Type B pancreatic cell (in vitro differentiated cells): ENCODE measurements at regions not wholly inside any gene's neighbourhood (a gene's known extent, or its start where the extent isn't known, plus 50 kb on each side); places are given as distances from the start of the nearest gene placed in this dataset.
"Not testable (repeated sequence)": the region's sequence is repeated elsewhere in the genome, so short reads cannot be mapped to it uniquely, and the experiment has no call there.

Experiments
- DNase-seq: peaks from one replicate; pipeline ENCODE4 v3.0.0; 2021; ENCODE audit warnings: mixed read lengths; ENCODE audit not compliant: unreplicated experiment; ENCODE audit errors: extremely low spot score
- H3K27ac Mint-ChIP-seq: 2 replicates; pipeline ENCODE4 v1.8.0; 2021; ENCODE audit warnings: mild to moderate bottlenecking, mixed read lengths
- H3K27me3 Mint-ChIP-seq: 2 replicates; pipeline ENCODE4 v1.8.0; 2021; ENCODE audit warnings: mixed read lengths
- H3K36me3 Mint-ChIP-seq: 2 replicates; pipeline ENCODE4 v1.8.0; 2021; ENCODE audit warnings: mixed read lengths
- H3K4me1 Mint-ChIP-seq: one replicate; pipeline ENCODE4 v1.8.0; 2021; ENCODE audit warnings: mixed read lengths; ENCODE audit not compliant: unreplicated experiment
- H3K4me3 Mint-ChIP-seq: 2 replicates; pipeline ENCODE4 v1.8.0; 2021; ENCODE audit warnings: mild to moderate bottlenecking, mixed read lengths
- H3K9me3 Mint-ChIP-seq: 2 replicates; pipeline ENCODE4 v1.8.0; 2021; ENCODE audit warnings: mixed read lengths
- CTCF ChIP-seq: fragments of 200-600 bp; sonication (generic); conservative IDR thresholded peaks from 2 replicates; pipeline ENCODE4 v1.5.0; 2021; ENCODE audit warnings: antibody characterized with exemption, mild to moderate bottlenecking

GRCh38 chr20:48366230-48366629 lies 461.6 kb downstream of the PREX1 start:
- peaks cover 43% of the 10 kb centered on the region for H3K4me1 Mint-ChIP-seq
- H3K27ac Mint-ChIP-seq = no peak overlapping the region
- TF ChIP-seq CTCF = no peak

GRCh38 chr20:48364688-48365421 lies 462.9 kb downstream of the PREX1 start:
- Mint-ChIP-seq H3K27ac (no peak overlapping the region), H3K27me3 (no peaks in the 10 kb centered on the region)
- DNase-seq = no peak

More at GRCh38 chr20:48366230-48366629, 461.6 kb downstream of the PREX1 start:
- Mint-ChIP-seq H3K27me3 (no peaks in the 10 kb centered on the region), H3K4me3 (no peak overlapping the region), H3K9me3 (peaks cover 13% of the 10 kb centered on the region), H3K36me3 (no peaks in the 10 kb centered on the region)
- DNase-seq = no peak

GRCh38 chr20:48364055-48364454 lies 463.7 kb downstream of the PREX1 start:
- no peaks in the 10 kb centered on the region for H3K36me3 Mint-ChIP-seq
- H3K27ac Mint-ChIP-seq = no peak overlapping the region
- no peak for DNase-seq
- H3K9me3 Mint-ChIP-seq = peaks cover 13% of the 10 kb centered on the region
- H3K4me3 Mint-ChIP-seq = no peak overlapping the region
- H3K27me3 Mint-ChIP-seq = no peaks in the 10 kb centered on the region
- peaks cover 33% of the 10 kb centered on the region for H3K4me1 Mint-ChIP-seq
- TF ChIP-seq CTCF = no peak

More at GRCh38 chr20:48364688-48365421, 462.9 kb downstream of the PREX1 start:
- Mint-ChIP-seq H3K9me3 (peaks cover 13% of the 10 kb centered on the region), H3K4me1 (peaks cover 37% of the 10 kb centered on the region), H3K4me3 (no peak overlapping the region), H3K36me3 (no peaks in the 10 kb centered on the region)
- no peak for TF ChIP-seq CTCF

GRCh38 chr20:48360342-48360975 lies 467.3 kb downstream of the PREX1 start:
- peaks cover 7% of the 10 kb centered on the region for H3K27me3 Mint-ChIP-seq
- no peak for DNase-seq
- H3K9me3 Mint-ChIP-seq = peaks cover 6% of the 10 kb centered on the region
- peaks cover 15% of the 10 kb centered on the region for H3K4me1 Mint-ChIP-seq
- H3K36me3 Mint-ChIP-seq = no peaks in the 10 kb centered on the region
- H3K4me3 Mint-ChIP-seq = no peak overlapping the region
- H3K27ac Mint-ChIP-seq = peak overlapping the region; percentile 50
- no peak for TF ChIP-seq CTCF

- Mint-ChIP-seq H3K4me3 (no peak overlapping the region), H3K27ac (no peak overlapping the region), H3K9me3 (peaks cover 6% of the 10 kb centered on the region), H3K27me3 (peaks cover 7% of the 10 kb centered on the region), H3K36me3 (no peaks in the 10 kb centered on the region), H3K4me1 (peaks cover 15% of the 10 kb centered on the region)
- no peak for DNase-seq
- no peak for TF ChIP-seq CTCF
These were observed 468.0 kb downstream of the PREX1 start for GRCh38 chr20:48359692-48360341.

- peaks cover 15% of the 10 kb centered on the region for H3K4me1 Mint-ChIP-seq
- not testable (repeated sequence) for H3K36me3 Mint-ChIP-seq, H3K9me3 Mint-ChIP-seq, H3K27me3 Mint-ChIP-seq, H3K4me3 Mint-ChIP-seq, DNase-seq, H3K27ac Mint-ChIP-seq
These were observed 468.8 kb downstream of the PREX1 start for GRCh38 chr20:48359055-48359390.
